T-helper 17 cell (primary cell): ENCODE measurements at regions not wholly inside any gene's neighbourhood (a gene's known extent, or its start where the extent isn't known, plus 50 kb on each side); places are given as distances from the start of the nearest gene placed in this dataset.

Experiments used
- ATAC-seq: fragments of 150-1000 bp; cut with Tn5 transposase; 2 replicates; pipeline ENCODE4 v1.10.0; 2021; ENCODE audit warnings: mild to moderate bottlenecking, moderate library complexity
- DNase-seq, 3 donors: peaks; one replicate each; pipeline versions ENCODE4 v3.0.0 to v3.0.0-alpha.2; 2020 to 2021
- H3K9me3 ChIP-seq: one replicate; pipeline ENCODE4 v1.7.0; 2013; ENCODE audit warnings: low read length, mild to moderate bottlenecking; ENCODE audit not compliant: control insufficient read depth, poor library complexity, severe bottlenecking
- H3K27ac Mint-ChIP-seq: one replicate; pipeline ENCODE4 v1.8.0; 2022; ENCODE audit warnings: mild to moderate bottlenecking, moderate library complexity, mixed read lengths
- H3K27me3 Mint-ChIP-seq: one replicate; pipeline ENCODE4 v1.8.0; 2022; ENCODE audit warnings: mixed read lengths
- H3K36me3 Mint-ChIP-seq: one replicate; pipeline ENCODE4 v1.8.0; 2022; ENCODE audit warnings: low read depth, mixed read lengths
- H3K4me1 Mint-ChIP-seq: one replicate; pipeline ENCODE4 v1.8.0; 2022; ENCODE audit warnings: mild to moderate bottlenecking, mixed read lengths
- H3K4me3 Mint-ChIP-seq: one replicate; pipeline ENCODE4 v1.8.0; 2022; ENCODE audit warnings: mild to moderate bottlenecking, moderate library complexity, mixed read lengths

DNA sequence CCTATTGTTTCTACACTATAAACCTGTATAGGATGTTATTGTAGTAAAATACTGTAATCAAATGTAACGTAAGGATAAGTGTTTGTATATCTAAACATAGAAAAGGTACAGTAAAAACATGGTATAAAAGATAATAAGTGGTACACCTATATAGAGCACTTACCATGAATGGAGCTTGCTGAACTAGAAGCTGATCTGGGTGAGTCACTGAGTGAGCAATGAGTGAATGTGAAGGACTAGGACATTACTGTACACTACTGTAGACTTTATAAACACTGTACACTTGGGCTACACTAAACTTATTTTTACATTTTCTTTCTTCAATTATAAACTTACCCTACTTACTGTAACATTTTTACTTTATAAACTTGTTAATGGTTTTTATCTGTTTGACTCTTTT lies 732.9 kb upstream of the LRRN3 start:
- no peaks in the 10 kb centered on the region for H3K4me1 Mint-ChIP-seq
- H3K4me3 Mint-ChIP-seq = no peak overlapping the region
- ATAC-seq = no peak
- no peak for DNase-seq
- no peaks in the 10 kb centered on the region for H3K27me3 Mint-ChIP-seq
- H3K9me3 ChIP-seq = no peaks in the 10 kb centered on the region
- H3K27ac Mint-ChIP-seq = no peak overlapping the region
- no peaks in the 10 kb centered on the region for H3K36me3 Mint-ChIP-seq

DNA sequence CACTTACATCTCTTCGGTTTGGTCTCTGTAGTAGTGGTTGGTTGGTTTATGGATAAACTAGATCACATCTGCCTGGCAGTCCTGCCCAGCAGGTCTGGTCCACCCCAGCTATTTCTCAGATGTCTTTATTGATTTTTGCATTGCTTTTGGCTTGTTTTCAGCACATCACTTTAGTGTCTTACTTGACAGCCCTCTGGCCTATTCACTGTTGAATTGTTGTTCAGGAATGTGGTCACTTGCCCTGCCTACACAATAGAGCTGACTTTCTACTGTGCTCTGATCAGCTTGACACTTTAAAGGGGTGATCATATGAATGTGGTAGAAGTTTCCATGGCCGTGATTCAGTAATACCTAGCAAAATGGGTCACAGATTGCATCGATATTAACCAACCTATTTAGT lies 719.2 kb upstream of the LRRN3 start:
- ATAC-seq (no peak), DNase-seq (no peak)
- Mint-ChIP-seq H3K4me3 (no peak overlapping the region), H3K27me3 (no peaks in the 10 kb centered on the region), H3K36me3 (no peaks in the 10 kb centered on the region), H3K4me1 (no peaks in the 10 kb centered on the region), H3K27ac (no peak overlapping the region)
- H3K9me3 ChIP-seq = no peaks in the 10 kb centered on the region

DNA sequence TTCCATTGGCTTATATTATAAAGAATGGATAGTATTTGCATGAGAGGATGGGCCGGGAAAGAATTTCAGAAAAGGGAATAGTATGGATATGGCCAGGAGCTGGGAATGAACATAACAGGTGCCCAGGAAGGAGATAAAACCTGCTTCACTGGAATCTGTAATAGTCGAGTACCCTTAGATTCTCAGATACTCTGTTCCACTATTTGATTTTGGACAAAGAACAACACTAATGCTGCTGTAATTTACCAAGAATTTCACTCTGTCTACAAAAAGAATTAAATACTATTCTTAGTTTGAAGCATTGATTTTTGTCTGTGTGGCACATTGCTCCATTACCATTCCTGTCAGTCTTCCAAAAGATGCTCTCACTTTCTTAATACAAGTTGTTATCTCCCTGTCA lies 718.2 kb upstream of the LRRN3 start:
- Mint-ChIP-seq H3K27me3 (no peaks in the 10 kb centered on the region), H3K36me3 (no peaks in the 10 kb centered on the region), H3K4me3 (no peak overlapping the region), H3K4me1 (no peaks in the 10 kb centered on the region), H3K27ac (no peak overlapping the region)
- DNase-seq = no peak
- ATAC-seq = no peak
- no peaks in the 10 kb centered on the region for H3K9me3 ChIP-seq

DNA sequence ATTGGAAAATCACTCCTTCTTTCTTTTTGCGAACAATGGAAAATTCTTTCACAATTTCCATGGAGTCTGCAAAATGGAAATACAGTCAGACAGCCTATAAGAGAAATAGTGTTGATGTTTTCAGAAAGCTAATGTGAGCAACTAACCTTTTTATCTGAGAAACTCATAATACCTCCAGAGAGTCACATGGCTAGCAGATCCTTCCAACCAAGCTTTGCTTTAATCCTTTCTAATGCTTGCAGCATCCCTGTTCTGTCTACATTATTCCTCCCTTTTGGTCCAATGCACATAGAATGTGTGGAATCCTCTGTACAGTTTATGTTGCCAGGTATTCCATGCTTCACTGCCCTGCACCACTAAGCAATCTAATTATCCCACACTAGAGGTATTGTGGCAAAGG lies 717.5 kb upstream of the LRRN3 start:
- Mint-ChIP-seq H3K36me3 (no peaks in the 10 kb centered on the region), H3K27ac (no peak overlapping the region), H3K4me1 (no peaks in the 10 kb centered on the region), H3K4me3 (no peak overlapping the region), H3K27me3 (no peaks in the 10 kb centered on the region)
- no peak for DNase-seq
- no peak for ATAC-seq
- H3K9me3 ChIP-seq = no peaks in the 10 kb centered on the region

DNA sequence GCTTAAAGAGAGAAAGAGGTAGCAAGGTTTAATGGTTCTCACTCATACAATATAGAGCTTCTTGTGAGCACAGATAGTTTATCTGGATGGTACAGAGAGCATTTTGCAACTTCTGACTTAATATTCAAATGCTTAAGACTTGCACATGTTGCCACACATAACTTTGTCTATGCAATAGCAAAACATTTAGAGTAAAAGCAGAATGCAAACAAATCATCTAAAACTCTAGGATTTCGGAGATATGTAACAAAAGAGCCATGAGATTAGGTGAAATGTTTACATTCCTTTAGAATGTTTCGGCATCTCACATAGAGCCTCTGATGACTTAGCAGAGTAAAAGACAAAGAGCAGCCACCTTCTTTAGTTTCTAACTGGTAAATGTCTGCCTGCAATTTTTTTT lies 717.1 kb upstream of the LRRN3 start:
- H3K4me1 Mint-ChIP-seq = no peaks in the 10 kb centered on the region
- H3K27me3 Mint-ChIP-seq = no peaks in the 10 kb centered on the region
- no peak overlapping the region for H3K27ac Mint-ChIP-seq
- no peaks in the 10 kb centered on the region for H3K9me3 ChIP-seq
- DNase-seq = no peak
- H3K36me3 Mint-ChIP-seq = no peaks in the 10 kb centered on the region
- H3K4me3 Mint-ChIP-seq = no peak overlapping the region
- no peak for ATAC-seq

DNA sequence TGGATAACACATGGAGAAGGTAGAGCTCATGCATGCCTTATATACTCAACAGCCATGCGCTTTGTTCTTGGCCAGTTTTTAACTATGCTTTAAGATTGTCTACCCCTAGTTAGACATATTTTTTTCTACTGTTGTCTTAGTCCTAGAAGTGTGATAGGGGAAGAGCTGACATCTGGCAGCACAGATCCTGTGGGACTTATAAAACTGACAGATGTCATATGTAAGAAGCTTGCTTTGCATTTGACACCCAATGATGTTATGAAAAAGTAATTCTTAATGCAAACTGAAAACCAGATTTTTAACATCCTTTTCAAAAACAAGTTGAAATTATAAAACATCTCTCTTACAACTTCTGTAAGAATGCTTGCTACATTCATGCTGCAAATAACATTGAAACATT lies 715.9 kb upstream of the LRRN3 start:
- no peaks in the 10 kb centered on the region for H3K27me3 Mint-ChIP-seq
- H3K4me3 Mint-ChIP-seq = no peak overlapping the region
- H3K9me3 ChIP-seq = no peaks in the 10 kb centered on the region
- no peaks in the 10 kb centered on the region for H3K4me1 Mint-ChIP-seq
- ATAC-seq (no peak), DNase-seq (no peak)
- no peaks in the 10 kb centered on the region for H3K36me3 Mint-ChIP-seq
- H3K27ac Mint-ChIP-seq = no peak overlapping the region

DNA sequence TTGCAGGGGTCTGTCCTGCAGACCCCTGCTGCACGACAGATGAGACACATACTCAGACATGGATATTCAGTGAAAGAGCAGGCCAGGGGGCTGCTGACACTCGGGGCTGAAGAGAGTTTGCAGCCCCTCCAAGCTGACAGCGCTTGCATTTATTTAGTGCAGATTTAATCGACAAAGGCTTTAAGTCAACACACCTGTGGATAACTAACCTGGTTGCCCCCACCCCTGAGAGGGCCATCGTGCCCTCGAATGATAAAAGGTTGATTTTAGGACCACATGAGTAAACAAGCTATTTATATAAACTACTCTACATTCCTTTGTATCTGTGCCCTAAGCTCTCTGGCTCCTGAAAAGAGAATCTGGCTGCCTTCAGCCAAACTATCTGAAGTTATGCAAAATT lies 708.2 kb upstream of the LRRN3 start:
- Mint-ChIP-seq H3K27me3 (no peaks in the 10 kb centered on the region), H3K27ac (no peak overlapping the region), H3K4me1 (no peaks in the 10 kb centered on the region), H3K36me3 (no peaks in the 10 kb centered on the region), H3K4me3 (no peak overlapping the region)
- H3K9me3 ChIP-seq = no peaks in the 10 kb centered on the region
- ATAC-seq (no peak), DNase-seq (no peak)

DNA sequence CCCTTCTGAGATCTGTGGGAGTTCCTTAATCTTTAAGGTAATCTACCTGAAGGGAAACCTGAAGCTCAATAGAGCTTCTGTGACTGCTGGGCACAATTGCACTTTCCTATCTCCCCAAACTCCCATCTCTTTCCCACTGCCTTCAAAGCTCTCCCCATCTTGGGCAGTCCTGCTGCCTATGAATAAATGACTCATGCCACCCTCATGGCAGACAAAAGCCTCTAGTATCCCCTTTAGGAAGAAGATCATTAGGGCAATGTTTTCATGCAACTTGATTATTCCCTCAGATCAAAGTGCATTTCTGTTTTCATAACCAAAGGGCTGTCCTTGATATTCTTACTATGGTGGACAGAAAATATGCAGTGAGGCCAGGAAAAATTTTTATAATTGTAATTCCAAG lies 704.9 kb upstream of the LRRN3 start:
- no peak for DNase-seq
- ATAC-seq = no peak
- Mint-ChIP-seq H3K4me3 (no peak overlapping the region), H3K27me3 (no peaks in the 10 kb centered on the region), H3K27ac (no peak overlapping the region), H3K4me1 (no peaks in the 10 kb centered on the region), H3K36me3 (no peaks in the 10 kb centered on the region)
- H3K9me3 ChIP-seq = no peaks in the 10 kb centered on the region

DNA sequence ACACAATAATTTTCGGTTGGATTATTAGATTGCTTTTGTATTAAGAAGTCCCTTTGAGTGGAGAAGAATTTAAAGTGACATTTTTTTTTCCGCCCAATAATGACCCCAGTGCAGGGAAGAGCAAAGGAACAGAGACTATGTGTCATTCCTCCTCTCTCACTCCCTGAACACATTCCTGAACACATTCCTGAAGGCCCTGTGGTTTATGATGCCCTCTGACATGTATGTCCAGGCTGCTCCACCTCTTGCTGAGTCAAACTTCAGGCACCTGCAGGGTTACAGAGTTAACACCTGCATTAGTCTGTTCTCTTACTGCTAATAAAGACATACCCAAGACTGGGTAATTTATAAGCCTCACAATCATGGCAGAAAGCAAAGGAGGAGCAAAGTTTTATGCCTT lies 704.0 kb upstream of the LRRN3 start:
- Mint-ChIP-seq H3K4me3 (no peak overlapping the region), H3K36me3 (no peaks in the 10 kb centered on the region), H3K27me3 (no peaks in the 10 kb centered on the region), H3K4me1 (no peaks in the 10 kb centered on the region), H3K27ac (no peak overlapping the region)
- no peak for DNase-seq
- no peak for ATAC-seq
- H3K9me3 ChIP-seq = no peaks in the 10 kb centered on the region

DNA sequence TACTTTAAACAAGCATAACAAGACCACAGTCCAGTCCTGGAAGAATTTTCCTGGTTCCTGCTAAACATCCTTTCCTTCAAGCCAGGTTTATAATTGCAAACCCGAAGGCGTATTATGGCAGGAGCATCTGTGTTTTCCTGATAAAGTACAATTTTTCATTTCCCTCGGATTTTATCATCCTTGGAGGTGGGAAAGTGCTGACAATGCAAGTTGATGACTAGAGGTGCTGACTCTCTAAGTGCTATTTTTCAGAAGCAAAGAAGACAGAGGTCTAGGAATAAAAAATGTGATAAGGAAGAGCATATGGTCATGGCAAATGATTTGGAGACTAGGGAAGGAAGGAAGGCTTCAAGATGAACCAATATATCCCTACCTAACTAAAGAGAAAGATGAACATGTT lies 703.2 kb upstream of the LRRN3 start:
- no peak for ATAC-seq
- no peaks in the 10 kb centered on the region for H3K9me3 ChIP-seq
- Mint-ChIP-seq H3K36me3 (no peaks in the 10 kb centered on the region), H3K27ac (no peak overlapping the region), H3K4me1 (no peaks in the 10 kb centered on the region), H3K27me3 (no peaks in the 10 kb centered on the region), H3K4me3 (no peak overlapping the region)
- DNase-seq = no peak

DNA sequence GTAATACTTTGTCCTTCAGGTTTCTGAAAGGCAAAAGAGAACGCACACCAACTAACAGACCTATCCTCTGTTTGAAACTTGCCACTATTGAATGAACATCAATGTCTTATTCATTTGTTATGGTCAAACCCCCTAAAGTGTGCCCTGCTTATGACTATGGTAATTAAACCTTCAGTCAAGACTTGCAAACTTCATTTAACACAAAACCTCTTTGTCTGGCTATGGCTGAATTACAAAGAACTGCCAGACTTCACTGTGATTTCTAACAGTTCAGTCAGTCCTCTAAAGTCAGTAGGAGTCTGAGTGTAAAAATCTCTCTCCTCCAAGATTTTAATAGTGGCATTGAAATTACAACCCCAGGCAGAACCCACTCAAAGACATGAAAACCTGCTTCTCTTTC lies 702.5 kb upstream of the LRRN3 start:
- H3K9me3 ChIP-seq = no peaks in the 10 kb centered on the region
- no peaks in the 10 kb centered on the region for H3K36me3 Mint-ChIP-seq
- no peaks in the 10 kb centered on the region for H3K27me3 Mint-ChIP-seq
- DNase-seq (no peak), ATAC-seq (no peak)
- no peak overlapping the region for H3K27ac Mint-ChIP-seq
- H3K4me3 Mint-ChIP-seq = no peak overlapping the region
- H3K4me1 Mint-ChIP-seq = no peaks in the 10 kb centered on the region

DNA sequence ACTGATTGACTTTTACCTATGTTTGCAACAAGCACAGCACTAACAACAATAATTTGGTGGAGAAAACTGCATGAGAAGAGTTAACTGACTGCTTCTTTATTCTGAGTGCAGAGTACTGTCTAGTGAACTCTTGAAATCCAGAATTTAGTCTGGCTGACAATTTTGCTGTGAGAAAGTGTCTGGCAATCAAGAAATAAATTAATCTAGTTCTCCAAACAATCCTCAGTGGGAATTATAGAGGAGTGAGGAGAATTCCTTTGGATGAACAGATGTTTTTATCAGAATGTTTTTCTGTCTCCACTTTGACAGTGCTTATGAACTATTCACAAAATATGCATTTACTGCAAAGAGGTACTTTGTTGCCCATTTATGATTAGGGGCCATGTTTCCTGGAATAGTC lies 694.9 kb upstream of the LRRN3 start:
- H3K4me3 Mint-ChIP-seq = no peak overlapping the region
- no peaks in the 10 kb centered on the region for H3K36me3 Mint-ChIP-seq
- H3K27me3 Mint-ChIP-seq = no peaks in the 10 kb centered on the region
- H3K27ac Mint-ChIP-seq = no peak overlapping the region
- ATAC-seq = no peak
- no peaks in the 10 kb centered on the region for H3K4me1 Mint-ChIP-seq
- no peak for DNase-seq
- no peaks in the 10 kb centered on the region for H3K9me3 ChIP-seq

DNA sequence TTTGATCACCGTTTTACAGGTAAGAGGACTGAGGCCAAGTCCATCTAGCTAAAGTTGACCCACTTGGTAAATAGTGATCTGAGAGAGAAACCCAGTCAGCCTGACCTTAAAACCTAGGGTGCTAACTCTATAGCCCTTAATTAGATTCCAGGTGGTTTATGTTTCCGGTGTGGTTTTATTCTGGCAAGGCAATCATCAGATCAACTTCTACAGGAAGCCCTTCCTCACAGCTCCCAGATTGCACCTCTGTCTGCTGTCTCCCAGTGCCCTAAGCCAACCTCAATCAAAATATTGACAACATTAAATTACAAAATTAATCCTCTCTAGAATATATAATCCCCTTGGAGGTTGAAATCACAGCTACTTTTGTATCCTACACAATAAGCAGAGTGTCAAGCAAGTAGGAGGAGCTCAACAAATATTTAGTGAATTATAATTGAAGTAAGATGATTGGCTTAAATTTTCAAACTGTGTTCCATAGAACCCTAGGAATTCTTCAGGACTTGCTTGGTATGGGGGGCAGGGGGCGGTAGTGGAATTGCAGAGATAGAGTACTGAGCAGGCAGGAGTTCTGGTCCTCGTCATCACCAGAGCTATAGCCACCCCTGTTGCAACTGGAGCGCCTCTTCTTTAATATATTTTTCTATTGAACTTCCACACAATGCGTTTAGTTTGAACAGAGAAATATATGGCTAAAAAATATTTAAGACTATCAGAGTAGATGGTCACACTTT lies 692.8 kb upstream of the LRRN3 start:
- Mint-ChIP-seq H3K4me3 (no peak overlapping the region), H3K4me1 (no peaks in the 10 kb centered on the region), H3K27me3 (no peaks in the 10 kb centered on the region), H3K36me3 (no peaks in the 10 kb centered on the region), H3K27ac (no peak overlapping the region)
- ATAC-seq (no peak), DNase-seq (no peak)
- H3K9me3 ChIP-seq = no peaks in the 10 kb centered on the region

DNA sequence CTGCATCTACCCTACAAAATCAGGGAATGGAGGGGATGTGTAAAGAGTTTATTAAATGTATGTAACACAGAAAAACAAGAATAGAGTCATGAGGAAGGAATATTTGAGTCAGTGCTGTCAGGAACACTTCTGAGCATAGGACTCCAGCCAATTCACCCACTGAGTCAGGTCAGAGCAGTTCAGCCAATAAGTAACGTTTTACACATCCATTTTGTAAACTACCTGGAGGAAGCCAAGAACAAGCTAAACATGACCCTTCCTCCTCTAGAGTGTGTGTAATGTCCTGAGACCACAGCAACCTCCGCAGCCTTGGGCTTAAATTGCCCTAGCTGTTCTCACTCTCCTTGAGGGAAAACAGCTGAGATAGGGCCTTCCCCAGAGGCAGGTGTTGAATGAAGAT lies 691.5 kb upstream of the LRRN3 start:
- no peaks in the 10 kb centered on the region for H3K4me1 Mint-ChIP-seq
- ATAC-seq = no peak
- no peak for DNase-seq
- no peaks in the 10 kb centered on the region for H3K9me3 ChIP-seq
- H3K4me3 Mint-ChIP-seq = no peak overlapping the region
- H3K27ac Mint-ChIP-seq = no peak overlapping the region
- H3K27me3 Mint-ChIP-seq = no peaks in the 10 kb centered on the region
- H3K36me3 Mint-ChIP-seq = no peaks in the 10 kb centered on the region
